B cell (primary cell): ENCODE measurements at regions not wholly inside any gene's neighbourhood (a gene's known extent, or its start where the extent isn't known, plus 50 kb on each side); places are given as distances from the start of the nearest gene placed in this dataset.

Experiments
- ATAC-seq: fragments of 200-7000 bp; cut with Tn5 transposase; one replicate; pipeline ENCODE4 v1.10.0; 2021; ENCODE audit warnings: low read depth, mild to moderate bottlenecking, moderate number of reproducible peaks, moderate library complexity
- CTCF ChIA-PET: fragments of 350-600 bp; sonication (Branson Sonifier 250); formaldehyde crosslinking; loops from one replicate; lab custom pipeline; 2021; ENCODE audit warnings: antibody characterized with exemption, inconsistent platforms; lab: Charles Lee
- POLR2A ChIA-PET: fragments of 350-600 bp; sonication (Branson Sonifier 250); formaldehyde crosslinking; loops from one replicate; lab custom pipeline; 2021; ENCODE audit warnings: antibody characterized with exemption; lab: Charles Lee
- DNase-seq: peaks from one replicate; pipeline ENCODE4 v3.0.0; 2013
- H2AFZ ChIP-seq: 2 replicates; pipeline ENCODE4 v1.6.1; 2012; ENCODE audit warnings: mild to moderate bottlenecking, low read depth, low read length; ENCODE audit not compliant: insufficient read depth, poor library complexity, severe bottlenecking
- H3K27ac ChIP-seq, 2 donors: 1 replicate in 1 of 2; 2 replicates in 1 of 2; pipeline ENCODE4 v1.5.1; 2012 to 2013; ENCODE audit warnings: low read length in 2 of 2, mild to moderate bottlenecking in 2 of 2, moderate library complexity in 1 of 2
- H3K27me3 ChIP-seq, 4 experiments: fragments of 200-600 bp in 1 of 4; sonication (generic) in 1 of 4; replicated peaks in 1 of 4; 1 replicate in 2 of 4; 2 replicates in 2 of 4; pipeline versions ENCODE4 v1.6.1 to v1.7.0; 2013 to 2016; ENCODE audit warnings: low read length in 3 of 4, mild to moderate bottlenecking in 2 of 4, mixed read lengths in 1 of 4, moderate library complexity in 1 of 4; ENCODE audit not compliant: insufficient read depth in 4 of 4, control insufficient read depth in 3 of 4; ENCODE audit errors: control extremely low read depth in 1 of 4
- H3K36me3 ChIP-seq, 2 experiments: replicated peaks in 1 of 2; 1 replicate in 1 of 2; 2 replicates in 1 of 2; pipeline versions ENCODE4 v1.6.1 to v1.7.1; 2013; ENCODE audit warnings: low read length in 1 of 2; ENCODE audit not compliant: insufficient read depth in 2 of 2, control insufficient read depth in 1 of 2; ENCODE audit errors: control extremely low read depth in 1 of 2, extremely low read depth in 1 of 2
- H3K4me1 ChIP-seq, 2 donors: fragments of 200-600 bp in 1 of 2; sonication (generic) in 1 of 2; 1 replicate in 1 of 2; 2 replicates in 1 of 2; pipeline versions ENCODE4 v1.5.1 to v1.6.1; 2013 to 2017; ENCODE audit warnings: low read length in 2 of 2; ENCODE audit not compliant: control insufficient read depth in 2 of 2, insufficient read depth in 2 of 2
- H3K4me2 ChIP-seq: replicated peaks from 2 replicates; pipeline ENCODE3; 2012; ENCODE audit warnings: mild to moderate bottlenecking, low read depth, low read length; ENCODE audit not compliant: poor library complexity, severe bottlenecking
- H3K4me3 ChIP-seq, 5 experiments: fragments of 200-600 bp in 1 of 5; sonication (generic) in 1 of 5; 1 replicate in 3 of 5; 2 replicates in 2 of 5; pipeline versions ENCODE4 v1.5.1 to v1.7.0; 2011 to 2016; ENCODE audit warnings: low read length in 4 of 5, mild to moderate bottlenecking in 4 of 5, low read depth in 2 of 5, control low read depth in 1 of 5, moderate library complexity in 1 of 5; ENCODE audit not compliant: insufficient read depth in 1 of 5; ENCODE audit errors: control extremely low read depth in 1 of 5, extremely low read depth in 1 of 5
- H3K79me2 ChIP-seq: fragments of 200-600 bp; sonication (generic); one replicate; pipeline ENCODE4 v1.6.0; 2016; ENCODE audit warnings: low read length; ENCODE audit not compliant: control insufficient read depth, insufficient read depth
- H3K9ac ChIP-seq: fragments of 200-600 bp; sonication (generic); 2 replicates; pipeline ENCODE4 v1.6.1; 2017; ENCODE audit warnings: mild to moderate bottlenecking, low read length, moderate library complexity
- H3K9me3 ChIP-seq, 3 donors: one replicate each; pipeline versions ENCODE4 v1.6.1 to v1.7.1; 2013; ENCODE audit warnings: low read length in 2 of 3; ENCODE audit not compliant: control insufficient read depth in 2 of 3, insufficient read depth in 1 of 3; ENCODE audit errors: control extremely low read depth in 1 of 3
- H4K20me1 ChIP-seq: 2 replicates; pipeline ENCODE4 v1.6.0; 2012; ENCODE audit warnings: mild to moderate bottlenecking, low read length; ENCODE audit not compliant: insufficient read depth, control insufficient read depth, poor library complexity, severe bottlenecking
- H3K27ac Mint-ChIP-seq: one replicate; pipeline ENCODE4 v1.8.0; 2021; ENCODE audit warnings: mixed read lengths
- H3K27me3 Mint-ChIP-seq: one replicate; pipeline ENCODE4 v1.8.0; 2021; ENCODE audit warnings: mixed read lengths
- H3K4me1 Mint-ChIP-seq: one replicate; pipeline ENCODE4 v1.8.0; 2021; ENCODE audit warnings: mixed read lengths
- H3K4me3 Mint-ChIP-seq: one replicate; pipeline ENCODE4 v1.8.0; 2021; ENCODE audit warnings: mixed read lengths
- H3K9me3 Mint-ChIP-seq: one replicate; pipeline ENCODE4 v1.8.0; 2022; ENCODE audit warnings: mixed read lengths; ENCODE audit not compliant: insufficient read depth
- CTCF ChIP-seq: fragments of 200-600 bp; IDR thresholded peaks from one replicate; pipeline ENCODE4 v1.8.0; 2022; ENCODE audit warnings: antibody characterized with exemption, mild to moderate bottlenecking
- EZH2 ChIP-seq: IDR thresholded peaks from 2 replicates; pipeline ENCODE4 v1.6.1; 2012; ENCODE audit warnings: borderline replicate concordance, low read depth, mild to moderate bottlenecking, moderate library complexity, low read length; ENCODE audit not compliant: insufficient read depth, poor library complexity, severe bottlenecking
- whole genome bisulfite sequencing: methylation state at CpG from one replicate; pipeline ENCODE4 v1.1.5; 2013; ENCODE audit warnings: missing lambda C conversion rate; ENCODE audit not compliant: insufficient coverage; 5-methylcytosine and 5-hydroxymethylcytosine counted together
- intact Hi-C: fragments of 100-400 bp; cut with micrococcal nuclease; formaldehyde crosslinking; loops from one replicate; pipeline ENCODE4 v1.10.0; 2022

GRCh38 chr16:5302372-5303114, 204.9 kb upstream of the EEF2KMT start:
- ATAC-seq (no peak), DNase-seq (no peak)
- H3K9me3 ChIP-seq, result peaks cover 2 to 9% (median 3%) of the 10 kb centered on the region in 3 donors
- ChIA-PET POLR2A (no interaction called here), CTCF (interaction anchor here (0.5 kb wide), 1 partner anchor 12 kb away, joined by 3 read pairs; no protein-coding TSS in a partner anchor)
- H3K4me3 ChIP-seq, result no peak overlapping the region
- H3K4me1 ChIP-seq, result no peaks in the 10 kb centered on the region
- no peaks in the 10 kb centered on the region for H3K36me3 ChIP-seq
- intact Hi-C loops, result no loop called here
- H4K20me1 ChIP-seq, result no peaks in the 10 kb centered on the region
- no peak overlapping the region for H3K27ac ChIP-seq
- Mint-ChIP-seq H3K4me1 (no peaks in the 10 kb centered on the region), H3K4me3 (no peak overlapping the region), H3K9me3 (peaks cover 8% of the 10 kb centered on the region), H3K27me3 (no peaks in the 10 kb centered on the region), H3K27ac (no peak overlapping the region)
- no peak for TF ChIP-seq CTCF
- TF ChIP-seq EZH2, result no peak
- H3K79me2 ChIP-seq, result no peaks in the 10 kb centered on the region
- no peak overlapping the region for H2AFZ ChIP-seq
- no CpG with 5 or more reads among the region's 3 CpGs for WGBS
- H3K27me3 ChIP-seq, result no peaks in the 10 kb centered on the region
- no peak overlapping the region for H3K9ac ChIP-seq
- no peak overlapping the region for H3K4me2 ChIP-seq

GRCh38 chr16:5298202-5298601, 200.6 kb upstream of the EEF2KMT start:
- ChIA-PET POLR2A (no interaction called here), CTCF (no interaction called here)
- no peak overlapping the region for H3K4me2 ChIP-seq
- no peak overlapping the region for H3K4me3 ChIP-seq
- WGBS, result no CpG with 5 or more reads among the region's 3 CpGs
- intact Hi-C loops, result no loop called here
- H3K4me1 ChIP-seq, result no peaks in the 10 kb centered on the region
- no peak overlapping the region for H2AFZ ChIP-seq
- no peaks in the 10 kb centered on the region for H3K36me3 ChIP-seq
- no peaks in the 10 kb centered on the region for H3K27me3 Mint-ChIP-seq
- H3K4me1 Mint-ChIP-seq, result no peaks in the 10 kb centered on the region
- no peak overlapping the region for H3K27ac Mint-ChIP-seq
- no peak overlapping the region for H3K27ac ChIP-seq
- H3K79me2 ChIP-seq, result no peaks in the 10 kb centered on the region
- ATAC-seq (no peak), DNase-seq (no peak)
- H4K20me1 ChIP-seq, result no peaks in the 10 kb centered on the region
- H3K9me3 Mint-ChIP-seq, result peaks cover 5% of the 10 kb centered on the region
- TF ChIP-seq CTCF, result no peak
- TF ChIP-seq EZH2, result no peak
- H3K9me3 ChIP-seq, result peaks cover 3 to 9% (median 5%) of the 10 kb centered on the region in 3 donors
- no peak overlapping the region for H3K4me3 Mint-ChIP-seq
- no peak overlapping the region for H3K9ac ChIP-seq
- no peaks in the 10 kb centered on the region for H3K27me3 ChIP-seq
